ENCODE measurements at regions not wholly inside any gene's neighbourhood (a gene's known extent, or its start where the extent isn't known, plus 50 kb on each side); places are given as distances from the start of the nearest gene placed in this dataset.
A peak's percentile ranks its signal among the peaks of the same experiment; 100 is the strongest.

- peak; percentile 82 for DNase-seq (ENCODE audit: low read depth)
- no peak for TF ChIP-seq CTCF (IDR thresholded peaks at IDR 0.05; ENCODE audit: insufficient read depth, low read length, poor library complexity, severe bottlenecking)
Measured at GRCh38 chr3:87333393-87333892, 57.1 kb upstream of the POU1F1 start.

GRCh38 chr3:87332789-87333188 lies 56.4 kb upstream of the POU1F1 start:
- Histone ChIP-seq H3K36me3 (ENCODE audit: control insufficient read depth, insufficient read depth, low read length) (no peaks in the 10 kb centered on the region), H3K4me3 (ENCODE audit: low read depth, low read length) (no peak overlapping the region), H3K27me3 (ENCODE audit: control insufficient read depth, insufficient read depth, low read length) (no peaks in the 10 kb centered on the region)
- DNase-seq (ENCODE audit: low read depth) = no peak
- no peak for TF ChIP-seq CTCF (IDR thresholded peaks at IDR 0.05; ENCODE audit: insufficient read depth, low read length, poor library complexity, severe bottlenecking)

More at GRCh38 chr3:87333393-87333892, 57.1 kb upstream of the POU1F1 start:
- Histone ChIP-seq H3K36me3 (ENCODE audit: control insufficient read depth, insufficient read depth, low read length) (no peaks in the 10 kb centered on the region), H3K27me3 (ENCODE audit: control insufficient read depth, insufficient read depth, low read length) (no peaks in the 10 kb centered on the region), H3K4me3 (ENCODE audit: low read depth, low read length) (no peak overlapping the region)

- Histone ChIP-seq H3K36me3 (ENCODE audit: control insufficient read depth, insufficient read depth, low read length) (no peaks in the 10 kb centered on the region), H3K4me3 (ENCODE audit: low read depth, low read length) (no peak overlapping the region), H3K27me3 (ENCODE audit: control insufficient read depth, insufficient read depth, low read length) (no peaks in the 10 kb centered on the region)
- no peak for TF ChIP-seq CTCF (IDR thresholded peaks at IDR 0.05; ENCODE audit: insufficient read depth, low read length, poor library complexity, severe bottlenecking)
- no peak for DNase-seq (ENCODE audit: low read depth)
Measured at GRCh38 chr3:87329065-87329464, 52.7 kb upstream of the POU1F1 start.

All from kidney epithelial cell (primary cell).